Amniotic stem cell (primary cell): ENCODE measurements at regions not wholly inside any gene's neighbourhood (a gene's known extent, or its start where the extent isn't known, plus 50 kb on each side); places are given as distances from the start of the nearest gene placed in this dataset.

ENCODE experiments used
- DNase-seq: peaks from one replicate; lab custom pipeline; 2025; lab: John Stamatoyannopoulos, UW

- peak; percentile 27 for DNase-seq
Observed at GRCh38 chr7:47724335-47724982, 142.5 kb upstream of the TNS3 start.

GRCh38 chr7:47722126-47722525, 140.2 kb upstream of the TNS3 start:
- DNase-seq: no peak

GRCh38 chr7:47721670-47722069, 139.8 kb upstream of the TNS3 start:
- DNase-seq: no peak

- no peak for DNase-seq
Observed at GRCh38 chr7:47720907-47721244, 139.0 kb upstream of the TNS3 start.

- no peak for DNase-seq
Observed at GRCh38 chr7:47720141-47720906, 138.4 kb upstream of the TNS3 start.

GRCh38 chr7:47719675-47720074, 137.8 kb upstream of the TNS3 start:
- no peak for DNase-seq

- DNase-seq: no peak
Observed at GRCh38 chr7:47715631-47716068, 133.7 kb upstream of the TNS3 start.

GRCh38 chr7:47714669-47715607, 133.0 kb upstream of the TNS3 start:
- DNase-seq: no peak

- no peak for DNase-seq
Observed at GRCh38 chr7:47713595-47713994, 131.7 kb upstream of the TNS3 start.

GRCh38 chr7:47712416-47712815, 130.5 kb upstream of the TNS3 start:
- no peak for DNase-seq

- DNase-seq: no peak
Observed at GRCh38 chr7:47711776-47712175, 129.9 kb upstream of the TNS3 start.

GRCh38 chr7:47710201-47710935, 128.5 kb upstream of the TNS3 start:
- DNase-seq: no peak

GRCh38 chr7:47709451-47709850, 127.5 kb upstream of the TNS3 start:
- DNase-seq: no peak

GRCh38 chr7:47709051-47709450, 127.1 kb upstream of the TNS3 start:
- DNase-seq: no peak

GRCh38 chr7:47707583-47707982, 125.7 kb upstream of the TNS3 start:
- no peak for DNase-seq

GRCh38 chr7:47704936-47705335, 123.0 kb upstream of the TNS3 start:
- DNase-seq: no peak

- no peak for DNase-seq
Observed at GRCh38 chr7:47702080-47702479, 120.2 kb upstream of the TNS3 start.

GRCh38 chr7:47698386-47698785, 116.5 kb upstream of the TNS3 start:
- no peak for DNase-seq

GRCh38 chr7:47697543-47697942, 115.6 kb upstream of the TNS3 start:
- no peak for DNase-seq

- no peak for DNase-seq
Observed at GRCh38 chr7:47696152-47696710, 114.3 kb upstream of the TNS3 start.

GRCh38 chr7:47693216-47693615, 111.3 kb upstream of the TNS3 start:
- no peak for DNase-seq

- DNase-seq: no peak
Observed at GRCh38 chr7:47691988-47692387, 110.1 kb upstream of the TNS3 start.
